Stomach (tissue), 8 donors: ENCODE measurements at regions not wholly inside any gene's neighbourhood (a gene's known extent, or its start where the extent isn't known, plus 50 kb on each side); places are given as distances from the start of the nearest gene placed in this dataset.

Source experiments
- DNase-seq, 2 donors: peaks; one replicate each; pipeline versions ENCODE4 v3.0.0 to v3.0.0-alpha.2; 2013 to 2019
- H3K27ac ChIP-seq, 5 donors: fragments of 200-600 bp in 4 of 5; sonication (generic) in 4 of 5; one replicate each; pipeline ENCODE4 v1.5.1; 2013 to 2019; ENCODE audit warnings: mild to moderate bottlenecking in 1 of 5, moderate library complexity in 1 of 5
- H3K27me3 ChIP-seq, 3 donors: fragments of 200-600 bp; sonication (generic); one replicate each; pipeline ENCODE4 v1.5.1; 2017 to 2019; ENCODE audit warnings: mixed run types in 1 of 3
- H3K36me3 ChIP-seq, 4 donors: fragments of 200-600 bp; sonication (generic); 1 replicate in 3 of 4; 2 replicates in 1 of 4; pipeline ENCODE4 v1.5.1; 2016 to 2019
- H3K4me1 ChIP-seq, 4 donors: fragments of 200-600 bp; sonication (generic); one replicate each; pipeline ENCODE4 v1.5.1; 2016 to 2019
- H3K4me3 ChIP-seq, 4 donors: fragments of 200-600 bp; sonication (generic) in 3 of 4; one replicate each; pipeline ENCODE4 v1.5.1; 2016 to 2019; ENCODE audit warnings: mild to moderate bottlenecking in 1 of 4
- H3K9me3 ChIP-seq, 4 donors: fragments of 200-600 bp; sonication (generic); one replicate each; pipeline ENCODE4 v1.5.1; 2016 to 2019
- CTCF ChIP-seq, 7 experiments: fragments of 450-650 bp in 4 of 7; fragments of 200-600 bp in 3 of 7; sonication (generic) in 3 of 7; IDR thresholded peaks; one replicate each; pipeline ENCODE4 v1.5.1; 2016 to 2019; ENCODE audit warnings: antibody characterized with exemption in 7 of 7, control low read depth in 2 of 7, mild to moderate bottlenecking in 1 of 7
- EP300 ChIP-seq: sonication (generic); formaldehyde crosslinking; IDR thresholded peaks from one replicate; pipeline ENCODE4 v1.6.1; 2017; ENCODE audit warnings: antibody characterized with exemption
- POLR2A ChIP-seq, 4 donors: fragments of 450-650 bp; IDR thresholded peaks; one replicate each; pipeline ENCODE4 v1.6.1; 2016; ENCODE audit warnings: antibody characterized with exemption in 4 of 4, control low read depth in 2 of 4, mild to moderate bottlenecking in 1 of 4, moderate library complexity in 1 of 4
- POLR2AphosphoS5 ChIP-seq, 3 donors: sonication (generic); formaldehyde crosslinking; IDR thresholded peaks; one replicate each; pipeline ENCODE4 v1.6.1; 2016; ENCODE audit warnings: antibody characterized with exemption in 3 of 3
- WGBS, 5 donors: extraction: QIAGEN DNeasy Blood & Tissue Kit in 3 of 5; methylation state at CpG; one replicate each; pipeline versions ENCODE4 v1.1.5 to v1.1.7; 2013 to 2018; 5-methylcytosine and 5-hydroxymethylcytosine counted together
- intact Hi-C: fragments of 100-400 bp; cut with DNase I; formaldehyde crosslinking; loops from one replicate; pipeline ENCODE4 v1.15.1; 2023; ENCODE audit warnings: low total_unique reads
- donor health status: healthy with polysubstance abuse.
- donor health status: Bipolar disorder and iron deficiency.
- donor health status: healthy.

GRCh38 chr10:78752221-78752620 is 316.5 kb upstream of the ZMIZ1 start:
- Histone ChIP-seq H3K36me3 (no peaks in the 10 kb centered on the region), H3K4me1 (peaks cover 6 to 19% (median 14%) of the 10 kb centered on the region in 4 donors), H3K4me3 (no peak overlapping the region), H3K9me3 (no peaks in the 10 kb centered on the region), H3K27me3 (no peaks in the 10 kb centered on the region), H3K27ac (no peak overlapping the region)
- intact Hi-C loops, result no loop called here
- TF ChIP-seq CTCF (IDR thresholded peaks at IDR 0.05) (no peak), EP300 (no peak), POLR2A (IDR thresholded peaks at IDR 0.05) (no peak), POLR2AphosphoS5 (IDR thresholded peaks at IDR 0.05) (no peak)
- DNase-seq, result no peak
- 72 to 91% (median 73%) methylated on average over 3 of the region's 3 CpGs for WGBS, 5 donors

- Histone ChIP-seq H3K9me3 (no peaks in the 10 kb centered on the region), H3K27ac (no peak overlapping the region), H3K4me3 (no peak overlapping the region), H3K4me1 (peaks cover 6 to 24% (median 17%) of the 10 kb centered on the region in 4 donors), H3K27me3 (no peaks in the 10 kb centered on the region), H3K36me3 (no peaks in the 10 kb centered on the region)
- TF ChIP-seq POLR2A (IDR thresholded peaks at IDR 0.05) (no peak), POLR2AphosphoS5 (IDR thresholded peaks at IDR 0.05) (no peak), EP300 (no peak), CTCF (IDR thresholded peaks at IDR 0.05) (no peak)
- no peak for DNase-seq
- intact Hi-C loops, result no loop called here
- WGBS, 5 donors, result 82 to 94% (median 84%) methylated on average over 4 of the region's 4 CpGs
These were observed 316.1 kb upstream of the ZMIZ1 start for GRCh38 chr10:78752708-78753107.

GRCh38 chr10:78754269-78755062 is 314.3 kb upstream of the ZMIZ1 start:
- H3K4me3 ChIP-seq, result no peak overlapping the region
- H3K36me3 ChIP-seq, result no peaks in the 10 kb centered on the region
- peaks cover 6 to 25% (median 18%) of the 10 kb centered on the region in 4 donors for H3K4me1 ChIP-seq
- WGBS, 5 donors, result 52 to 59% (median 52%) methylated on average over 11 of the region's 11 CpGs
- peak in 1 of 2 donors; percentile 74 for DNase-seq
- no peak overlapping the region for H3K27ac ChIP-seq
- TF ChIP-seq EP300 (no peak), CTCF (IDR thresholded peaks at IDR 0.05) (no peak), POLR2A (IDR thresholded peaks at IDR 0.05) (no peak), POLR2AphosphoS5 (IDR thresholded peaks at IDR 0.05) (no peak)
- intact Hi-C loops, result no loop called here
- H3K27me3 ChIP-seq, result no peaks in the 10 kb centered on the region
- H3K9me3 ChIP-seq, result no peaks in the 10 kb centered on the region

GRCh38 chr10:78755063-78755701 is 313.6 kb upstream of the ZMIZ1 start:
- no peak for DNase-seq
- TF ChIP-seq POLR2A (IDR thresholded peaks at IDR 0.05), result no peak
- Histone ChIP-seq H3K27ac (no peak overlapping the region), H3K36me3 (no peaks in the 10 kb centered on the region), H3K4me3 (no peak overlapping the region), H3K27me3 (no peaks in the 10 kb centered on the region), H3K9me3 (no peaks in the 10 kb centered on the region), H3K4me1 (peaks cover 6 to 25% (median 18%) of the 10 kb centered on the region in 4 donors)
- WGBS, 5 donors, result 73 to 78% (median 75%) methylated on average over 12 of the region's 12 CpGs
- intact Hi-C loops, result no loop called here
